AG08396 (cell line): ENCODE measurements at regions not wholly inside any gene's neighbourhood (a gene's known extent, or its start where the extent isn't known, plus 50 kb on each side); places are given as distances from the start of the nearest gene placed in this dataset.
A peak's percentile ranks its signal among the peaks of the same experiment; 100 is the strongest.

Experiments used
- DNase-seq: peaks from one replicate; pipeline ENCODE4 v3.0.0; 2012; ENCODE audit warnings: low spot score, mixed read lengths

DNA sequence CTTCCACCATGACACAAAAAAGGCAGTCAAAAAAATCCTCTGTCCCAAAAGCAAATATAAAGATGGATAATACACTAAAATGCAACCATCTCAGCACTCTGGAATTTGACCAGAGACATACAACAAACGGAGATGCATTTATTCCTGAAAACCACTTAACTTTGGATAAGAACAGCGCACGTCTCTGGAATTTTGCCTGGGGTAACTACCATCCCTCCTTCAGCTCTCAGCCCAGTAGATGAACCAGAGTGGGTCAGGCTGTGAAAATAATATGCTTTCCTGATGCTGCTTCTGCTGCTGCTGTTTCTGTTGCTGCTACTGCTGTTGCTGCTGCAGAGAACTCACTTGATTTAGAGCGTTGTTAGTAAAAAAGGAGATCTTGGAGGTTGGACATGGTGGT, 133.8 kb upstream of the ACVR2A start:
- DNase-seq: no peak

DNA sequence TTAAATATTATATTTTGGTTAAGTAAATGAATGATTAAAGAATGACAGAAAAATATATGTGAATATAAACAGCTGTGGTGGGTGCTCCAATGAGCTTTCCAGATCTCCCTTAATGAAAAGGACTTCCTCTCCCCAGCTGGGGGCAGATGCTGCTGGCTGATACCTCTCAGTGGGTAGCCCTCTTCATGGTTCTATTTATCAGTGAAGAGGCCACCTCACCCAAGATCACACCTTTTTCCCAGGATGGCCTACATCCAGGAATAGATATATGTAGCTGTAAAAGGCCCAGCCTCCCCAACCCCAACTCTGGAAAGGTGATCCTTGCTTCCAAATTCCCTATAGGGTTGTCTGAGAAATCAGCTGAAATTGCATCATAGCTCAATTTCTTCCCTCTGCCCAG, 135.2 kb upstream of the ACVR2A start:
- DNase-seq: no peak

DNA sequence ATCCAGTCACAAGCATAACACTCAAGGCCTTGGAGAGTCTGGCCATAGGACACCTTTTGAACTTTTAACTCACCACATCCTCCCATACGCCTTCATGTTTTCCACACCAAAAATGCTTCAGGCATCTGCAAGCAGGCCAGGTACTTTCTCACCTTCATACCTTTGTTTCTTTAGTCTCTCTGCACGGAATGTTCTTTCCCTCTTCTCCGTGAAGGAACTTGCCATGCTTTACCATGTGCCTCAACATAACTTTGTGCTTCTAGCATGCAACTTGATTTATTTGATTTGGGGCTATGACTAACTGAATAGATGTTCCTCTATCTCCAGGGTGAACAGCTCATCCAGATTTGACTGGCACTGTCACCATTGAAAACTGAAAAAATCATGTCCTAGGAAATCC, 141.7 kb upstream of the ACVR2A start:
- no peak for DNase-seq

DNA sequence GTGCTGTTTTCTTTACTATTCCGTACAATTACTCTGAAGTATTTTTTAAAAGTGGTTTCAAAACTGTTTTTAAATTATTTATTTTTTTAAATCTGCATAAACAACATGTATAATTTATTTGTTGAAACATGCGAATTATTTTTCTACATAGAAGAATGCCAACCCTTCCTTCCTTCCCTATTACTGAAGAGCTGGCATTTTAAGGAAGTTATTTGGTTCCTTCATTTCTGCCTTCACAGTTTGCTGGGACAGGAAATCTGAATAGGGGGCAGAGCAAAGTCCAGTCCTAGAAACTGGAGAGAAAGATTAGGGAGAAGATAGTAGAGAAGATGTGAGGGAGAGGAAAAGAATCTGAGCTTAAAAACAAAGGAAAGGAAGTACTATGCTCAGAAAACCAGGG, 146.7 kb upstream of the ACVR2A start:
- DNase-seq: no peak

DNA sequence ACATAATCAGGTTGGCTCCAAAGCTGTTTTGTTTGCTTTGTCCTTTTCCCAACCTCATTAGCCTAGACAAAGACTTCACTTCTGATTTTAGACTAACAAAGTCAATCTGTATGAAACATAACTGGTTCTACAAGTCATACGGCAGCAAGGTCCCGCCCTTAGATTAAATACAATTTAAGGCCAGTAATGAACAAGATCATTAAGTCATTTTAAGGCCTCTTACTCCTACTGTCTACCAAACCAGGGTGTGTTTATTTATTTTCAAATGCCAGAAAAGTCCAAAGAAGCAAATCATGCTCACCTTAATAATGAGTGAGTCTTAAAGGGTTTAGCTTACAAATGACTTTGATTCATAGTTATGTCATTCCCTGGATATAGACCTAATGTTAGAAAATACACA, 148.4 kb upstream of the ACVR2A start:
- no peak for DNase-seq

DNA sequence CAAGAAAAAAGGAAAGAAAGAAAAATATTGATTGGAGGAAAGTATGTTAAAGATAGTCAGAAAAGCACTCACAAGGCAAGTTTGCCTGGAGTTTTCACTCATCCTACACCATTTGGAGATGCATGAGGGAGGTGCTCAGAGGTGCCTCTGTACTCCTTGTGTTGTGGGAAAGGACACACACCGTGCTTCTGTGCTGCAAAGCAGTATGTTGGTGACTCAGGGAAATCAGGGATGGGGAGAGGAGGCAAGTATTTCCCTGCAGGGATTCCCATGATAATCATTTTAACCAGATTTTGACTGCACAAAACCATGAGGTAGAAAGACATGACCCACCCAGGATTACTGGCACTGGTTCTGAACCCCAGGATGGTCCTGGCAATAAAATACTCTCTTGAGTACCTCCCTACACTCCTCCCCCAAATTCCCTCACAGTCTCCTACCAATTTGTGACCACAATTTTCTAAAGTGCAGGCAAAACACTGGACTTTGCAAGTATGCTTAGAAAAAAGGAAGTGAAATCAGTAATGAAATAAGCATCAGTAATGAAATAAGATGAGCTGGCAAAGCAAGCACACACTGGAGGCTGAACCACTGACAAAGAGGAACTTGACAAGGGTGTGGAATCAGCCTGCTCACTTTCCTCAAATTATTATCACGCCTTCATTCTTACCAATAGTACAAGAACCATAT, 155.5 kb upstream of the ACVR2A start:
- no peak for DNase-seq

DNA sequence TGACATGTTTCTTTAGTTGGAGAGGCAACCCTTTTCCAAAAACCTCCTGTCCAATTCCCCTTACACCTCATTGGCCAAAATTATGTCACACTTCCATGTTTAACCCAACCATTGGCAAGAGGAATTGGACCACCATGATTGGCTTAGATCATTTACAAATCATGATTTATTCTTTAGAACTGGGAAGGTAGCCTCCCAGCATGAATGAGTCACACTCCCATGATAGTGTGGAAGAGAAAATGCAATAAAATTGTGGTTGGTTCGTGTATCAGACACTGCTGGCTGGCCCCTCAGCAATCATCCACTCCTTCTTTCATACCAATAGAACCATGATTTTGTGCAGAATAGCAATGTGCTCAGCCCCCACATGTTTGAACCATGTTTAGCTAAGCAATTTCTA, 156.6 kb upstream of the ACVR2A start:
- DNase-seq: peak; percentile 6

DNA sequence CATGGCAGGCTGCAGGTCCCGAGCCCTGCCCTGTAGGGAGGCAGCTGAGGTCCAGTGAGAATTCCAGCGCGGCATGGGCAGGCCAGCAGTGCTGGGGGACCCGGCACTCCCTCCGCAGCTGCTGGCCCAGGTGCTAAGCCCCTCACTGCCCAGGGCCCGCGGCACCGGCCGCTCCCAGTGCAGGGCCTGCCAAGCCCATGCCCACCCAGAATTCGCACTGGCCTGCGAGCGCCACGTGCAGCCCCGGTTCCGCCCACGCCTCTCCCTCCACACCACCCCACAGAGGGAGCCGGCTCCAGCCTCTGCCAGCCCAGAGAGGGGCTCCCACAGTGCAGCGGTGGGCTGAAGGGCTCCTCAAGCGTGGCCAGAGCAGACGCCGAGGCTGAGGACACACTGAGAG, 158.5 kb upstream of the ACVR2A start:
- no peak for DNase-seq

DNA sequence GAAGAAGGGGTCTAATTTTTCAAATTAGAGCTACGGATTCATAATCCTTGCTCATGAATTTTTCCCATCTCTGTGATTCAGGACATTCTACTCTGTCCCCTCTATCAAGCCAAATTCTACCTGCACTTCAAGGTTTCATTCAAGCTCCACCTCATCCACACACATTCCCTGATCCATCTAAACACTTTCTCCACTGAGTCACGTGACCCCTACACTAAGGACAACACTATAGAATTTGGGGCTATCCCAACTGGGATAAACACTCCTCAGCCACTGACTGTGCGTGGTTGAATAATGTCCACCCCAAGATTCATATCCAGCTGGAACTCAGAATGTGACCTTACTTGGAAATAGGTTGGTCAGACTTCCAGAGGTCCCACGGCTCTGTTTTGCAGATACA, 159.9 kb upstream of the ACVR2A start:
- no peak for DNase-seq

DNA sequence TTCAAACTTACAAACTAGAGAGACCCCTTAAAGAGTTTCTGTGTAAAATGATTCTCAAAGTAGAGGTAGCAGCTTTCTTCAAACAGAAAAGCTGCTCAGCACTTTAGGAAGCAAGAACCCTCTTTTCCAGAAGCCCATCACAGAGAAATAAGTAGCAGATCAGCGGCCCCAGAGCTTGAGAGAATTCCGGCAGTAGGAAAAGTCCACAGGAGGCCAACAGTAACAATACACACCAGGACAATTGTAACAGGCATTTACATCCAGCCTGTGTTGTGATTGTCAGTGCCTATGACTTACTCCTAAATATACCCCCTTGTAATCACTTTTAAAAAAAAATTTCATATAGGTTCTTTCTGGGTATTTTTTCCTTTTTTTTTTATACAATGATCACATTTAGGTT, 161.4 kb upstream of the ACVR2A start:
- DNase-seq: no peak

DNA sequence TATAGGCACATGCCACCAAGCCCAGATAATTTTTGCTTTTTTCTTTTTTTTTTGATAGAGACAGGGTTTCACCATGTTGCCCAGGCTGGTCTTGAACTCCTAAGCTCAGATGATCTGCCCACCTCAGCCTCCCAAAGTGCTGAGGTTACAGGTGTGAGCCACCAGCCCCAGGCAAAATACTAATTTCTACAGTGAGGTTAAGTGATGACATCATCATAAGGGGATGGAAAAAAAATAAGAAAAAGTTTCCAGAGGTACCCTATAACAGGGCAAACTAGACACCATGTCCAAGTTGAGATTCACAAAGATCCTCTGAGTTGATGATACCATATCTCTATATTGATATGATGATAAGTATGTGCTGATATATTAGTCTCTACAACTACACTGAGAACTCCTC, 163.7 kb upstream of the ACVR2A start:
- no peak for DNase-seq

DNA sequence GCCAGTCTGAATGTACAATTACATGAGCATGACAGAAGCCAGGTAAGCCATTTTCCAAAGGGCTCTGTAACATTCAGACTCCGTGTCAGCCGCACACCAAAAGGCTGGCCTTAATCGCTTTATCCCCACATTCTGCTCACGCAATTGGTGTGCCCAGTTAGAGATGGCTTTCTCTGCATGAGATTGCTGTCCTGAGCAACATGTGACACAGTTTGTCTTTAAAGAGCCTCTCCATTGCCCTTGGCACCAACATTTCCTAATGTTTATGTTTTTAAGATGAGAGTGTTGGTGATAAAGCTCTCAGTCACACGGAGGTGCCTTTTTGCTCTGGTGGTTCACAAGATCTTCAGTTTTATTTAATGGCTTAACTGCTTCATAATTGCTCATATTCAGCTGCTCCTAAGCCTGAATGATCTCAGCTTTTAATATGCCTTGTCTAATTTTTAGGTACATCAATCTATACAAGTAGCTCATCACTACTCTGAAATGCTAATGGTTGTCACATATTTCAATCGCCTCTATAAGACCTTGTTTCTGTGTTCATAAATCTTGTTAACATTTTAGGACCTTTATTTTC, 164.8 kb upstream of the ACVR2A start:
- DNase-seq: no peak

DNA sequence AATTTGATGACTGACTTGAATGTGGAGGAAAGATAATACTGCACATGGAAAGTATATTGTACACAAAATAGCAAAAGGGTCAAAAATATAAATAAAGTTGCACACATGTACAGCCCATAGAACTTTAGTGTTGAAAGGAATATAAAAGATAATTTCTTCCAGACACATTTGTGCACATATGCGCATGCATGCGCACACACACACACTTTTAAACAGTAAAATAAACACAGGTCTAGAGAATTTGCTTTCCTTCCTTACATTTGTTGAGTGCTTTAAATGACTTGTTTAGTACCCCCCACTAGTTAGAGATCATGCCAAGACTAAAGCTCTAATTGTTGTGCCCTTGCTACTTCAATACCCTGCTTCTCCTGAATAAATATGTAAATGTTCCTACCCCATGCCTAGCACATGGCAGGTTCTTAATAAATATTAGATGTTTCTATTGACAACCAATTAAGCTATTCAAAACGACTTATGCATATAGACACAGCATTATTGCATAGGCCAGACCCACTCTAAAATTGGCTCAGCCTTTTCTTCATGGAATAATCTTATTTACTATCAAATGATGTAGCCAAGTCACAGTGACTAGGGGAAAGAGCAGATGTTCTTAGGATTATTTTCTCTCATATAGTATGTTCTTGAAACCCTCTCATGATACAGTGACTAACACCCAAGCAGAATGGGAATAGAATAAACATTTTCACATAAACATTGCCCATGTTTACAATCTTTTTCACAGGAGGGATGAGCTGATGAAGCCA, 165.5 kb upstream of the ACVR2A start:
- no peak for DNase-seq

DNA sequence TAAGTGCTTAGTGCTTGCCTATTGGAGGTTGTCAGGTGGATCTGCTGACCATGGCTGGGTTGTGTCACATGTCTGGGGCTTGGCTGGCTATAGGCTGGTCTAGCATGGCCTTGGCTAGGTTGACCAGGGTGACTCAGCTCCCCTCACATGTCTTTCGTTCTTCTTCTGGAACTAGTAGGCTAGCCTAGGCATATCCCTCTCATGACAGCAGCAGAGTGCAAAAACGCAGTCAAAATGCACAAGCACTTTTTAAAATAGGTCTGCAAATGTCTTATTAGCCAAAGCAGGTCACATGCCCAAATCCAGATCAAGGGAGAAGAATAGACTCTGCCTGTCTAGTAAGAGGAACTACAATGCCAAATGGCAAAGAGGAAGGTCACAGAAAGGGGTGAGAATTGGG, 179.7 kb upstream of the ACVR2A start:
- peak; percentile 7 for DNase-seq

DNA sequence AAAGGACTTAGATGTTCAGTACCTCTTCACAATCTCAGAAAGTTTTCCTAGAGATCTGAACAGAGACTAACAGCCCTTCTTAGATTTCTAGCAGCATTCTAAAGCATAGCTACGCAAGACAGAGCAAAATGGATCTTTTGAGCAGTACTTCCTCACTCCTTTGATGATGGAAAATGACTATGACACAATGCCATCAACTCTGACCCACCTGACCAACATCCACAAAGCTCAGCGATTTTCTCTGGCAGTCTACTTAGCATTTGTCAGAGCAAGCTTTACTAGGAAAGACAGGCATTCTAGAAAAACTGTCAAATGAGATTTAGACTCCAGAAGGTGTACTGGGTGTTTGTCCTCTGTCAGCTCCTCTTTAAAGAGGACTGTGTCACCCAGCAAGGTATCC, 180.9 kb upstream of the ACVR2A start:
- no peak for DNase-seq

DNA sequence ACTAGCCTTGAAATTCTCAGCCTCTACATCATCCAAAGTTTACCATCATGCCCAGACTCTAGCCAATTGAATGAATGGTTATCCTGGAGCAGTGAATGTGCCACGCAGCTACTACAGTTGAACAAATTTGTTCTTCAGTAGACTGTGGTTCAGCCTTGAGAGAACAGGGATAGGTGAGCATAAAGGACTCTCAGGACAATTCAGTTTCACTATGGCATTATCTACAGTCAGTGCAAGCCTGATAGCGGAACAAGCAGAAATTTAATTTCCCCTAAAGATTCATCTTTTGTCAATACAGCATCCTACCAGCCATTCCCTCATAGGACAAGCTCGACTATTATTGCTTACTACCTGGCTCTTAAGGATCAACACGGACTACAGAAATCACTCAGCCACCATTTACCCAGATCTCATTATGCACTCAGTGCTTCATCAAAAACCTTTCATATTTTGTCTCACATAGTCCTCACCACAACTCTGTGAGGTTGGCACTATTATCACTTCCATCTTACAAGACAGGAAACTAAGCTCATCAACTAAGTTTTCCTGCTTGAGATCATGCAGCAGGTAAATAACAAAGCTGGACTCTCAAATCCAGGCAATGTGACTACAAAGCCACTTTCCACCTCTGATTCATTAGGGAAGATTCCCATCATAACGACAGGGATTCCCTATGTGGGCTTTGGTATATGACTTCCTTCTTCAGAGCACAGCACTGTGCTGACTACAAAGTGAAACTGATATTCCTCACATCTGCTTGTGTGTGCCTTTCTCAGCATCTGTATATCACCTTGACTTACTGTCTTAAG, 181.5 kb upstream of the ACVR2A start:
- no peak for DNase-seq

DNA sequence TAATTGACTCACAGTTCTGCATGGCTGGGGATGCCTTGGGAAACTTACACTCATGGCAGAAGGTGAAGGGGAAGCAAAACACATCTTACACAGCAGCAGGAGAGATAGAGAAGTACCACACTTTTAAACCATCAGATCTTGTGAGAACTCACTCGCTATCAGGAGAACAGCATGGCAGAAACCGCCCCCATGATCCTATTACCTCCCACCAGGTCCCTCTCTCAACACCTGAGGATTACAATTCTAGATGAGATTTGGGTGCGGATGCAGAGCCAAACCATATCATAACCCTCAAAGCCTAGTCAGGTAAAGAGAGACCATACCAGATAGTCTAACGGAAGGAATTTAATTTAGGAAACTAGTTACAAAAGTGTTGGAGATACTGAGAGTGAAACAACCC, 182.6 kb upstream of the ACVR2A start:
- no peak for DNase-seq

DNA sequence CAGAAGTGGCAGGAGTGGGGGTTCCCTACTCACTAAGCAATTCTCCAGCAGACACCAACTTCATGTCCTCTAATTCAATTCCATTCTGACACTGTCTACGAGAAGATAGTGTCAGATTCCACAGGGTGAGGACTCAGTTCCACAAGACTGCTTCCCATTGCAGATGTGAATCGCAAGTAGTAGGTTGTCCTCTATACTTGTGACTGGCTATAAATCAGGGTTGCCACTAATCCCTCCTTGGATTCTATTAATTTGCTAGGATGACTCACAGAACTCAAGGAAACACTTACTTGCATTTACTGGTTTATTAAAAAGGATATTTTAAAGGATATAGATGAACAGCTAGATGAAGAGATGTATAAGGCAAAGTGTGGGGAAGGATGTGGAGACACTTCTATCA, 184.1 kb upstream of the ACVR2A start:
- DNase-seq: no peak

DNA sequence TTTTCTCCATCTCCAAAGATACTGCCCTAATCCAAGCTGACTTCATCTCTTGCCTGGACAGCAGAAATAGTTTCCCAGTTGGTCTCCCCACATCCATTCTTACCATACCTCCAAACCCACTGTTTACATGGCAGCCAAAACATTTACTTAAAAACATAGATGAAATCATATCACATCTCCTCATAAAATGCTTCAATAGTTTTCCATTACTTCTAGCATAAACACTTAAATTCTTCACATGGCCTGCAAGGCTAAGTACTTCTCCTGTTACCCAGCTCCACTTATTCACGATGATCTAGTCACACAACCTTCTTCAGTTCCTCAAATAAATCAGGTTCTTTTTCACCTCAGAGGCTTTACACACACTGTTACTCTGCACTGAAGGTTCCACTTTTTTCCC, 185.8 kb upstream of the ACVR2A start:
- DNase-seq: no peak

DNA sequence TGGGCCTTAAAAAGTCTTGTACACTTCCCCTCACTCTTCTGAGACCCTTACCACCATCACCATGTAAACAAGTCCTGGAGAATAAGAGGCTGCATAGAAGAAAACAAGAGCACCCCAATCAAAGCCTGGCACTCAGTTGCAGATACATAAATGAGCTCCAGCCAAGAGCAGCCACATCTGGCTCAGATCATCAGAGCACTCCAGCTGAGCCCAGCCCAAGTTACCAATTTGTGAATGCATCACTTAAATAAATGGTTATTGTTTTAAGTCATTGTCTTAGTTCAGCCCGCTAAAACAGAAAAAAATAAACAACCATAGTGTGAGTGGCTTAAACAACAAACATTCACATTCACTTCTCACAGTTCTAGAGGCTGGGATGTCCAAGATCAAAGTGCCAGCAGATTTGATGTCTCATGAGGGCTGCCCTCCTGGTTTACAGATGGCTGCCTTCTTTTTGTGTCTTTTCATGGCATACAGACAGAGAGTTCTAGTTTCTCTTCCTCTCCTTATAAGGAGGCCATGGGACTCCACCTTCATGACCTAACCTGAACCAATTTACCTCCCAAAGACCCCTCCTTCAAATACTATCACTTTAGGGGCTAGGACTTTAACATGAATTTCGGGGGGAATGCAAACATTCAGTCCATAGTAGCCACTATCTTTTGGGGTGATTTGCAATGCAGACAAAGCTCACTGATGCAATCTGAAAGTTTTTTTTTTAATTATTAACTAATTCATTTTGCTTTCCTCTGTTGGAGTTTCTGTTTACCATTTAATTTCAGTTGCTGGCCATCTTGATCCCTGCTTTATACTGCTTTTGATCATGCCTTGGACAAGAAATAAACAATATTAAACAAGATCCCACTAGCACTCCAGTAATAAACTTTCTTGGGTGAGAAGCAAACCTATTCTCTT, 187.5 kb upstream of the ACVR2A start:
- no peak for DNase-seq

DNA sequence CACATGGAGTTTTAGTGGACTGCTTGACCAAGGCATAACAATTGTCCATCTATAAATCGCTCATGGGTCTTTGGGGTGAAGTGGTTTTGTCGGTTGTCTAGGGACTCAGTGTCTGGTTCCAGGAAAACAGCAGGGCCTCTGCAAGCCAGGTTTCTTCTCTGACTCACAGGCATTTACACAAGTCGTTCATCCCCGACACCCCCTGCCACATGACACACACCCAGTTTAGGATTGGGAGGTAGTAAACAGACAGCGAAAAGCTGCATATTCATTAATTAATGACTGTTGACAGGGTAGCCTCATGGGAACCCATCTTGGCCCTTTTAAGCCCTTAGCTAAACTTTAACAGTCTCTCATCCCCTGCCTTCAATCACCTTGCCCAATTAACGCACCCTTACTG, 194.8 kb upstream of the ACVR2A start:
- DNase-seq: no peak

DNA sequence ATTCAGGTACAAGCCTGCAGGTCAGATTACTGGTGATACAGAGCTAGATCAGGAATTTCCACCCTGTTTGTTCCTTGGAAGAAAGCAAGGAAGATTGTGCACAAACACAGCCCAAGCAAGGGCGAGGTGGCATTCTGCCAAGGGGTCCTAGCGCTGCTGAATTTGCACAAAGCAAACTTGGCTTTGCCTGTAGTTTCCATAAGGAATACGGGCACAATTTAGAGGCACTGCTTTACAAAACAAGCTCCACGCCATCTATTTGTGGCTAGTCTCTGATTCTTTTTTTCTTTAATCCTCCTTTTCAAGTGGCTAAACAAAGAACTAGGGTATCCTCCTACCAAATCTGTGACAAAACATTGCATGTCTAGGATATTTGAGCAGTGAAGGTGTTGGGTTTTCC, 195.5 kb upstream of the ACVR2A start:
- DNase-seq: no peak
